B cell (primary cell): ENCODE measurements at regions not wholly inside any gene's neighbourhood (a gene's known extent, or its start where the extent isn't known, plus 50 kb on each side); places are given as distances from the start of the nearest gene placed in this dataset.
"Not testable (repeated sequence)": the region's sequence is repeated elsewhere in the genome, so short reads cannot be mapped to it uniquely, and the experiment has no call there.

Experiments
- EZH2 ChIP-seq: IDR thresholded peaks from 2 replicates; pipeline ENCODE4 v1.6.1; 2012; ENCODE audit warnings: borderline replicate concordance, low read depth, mild to moderate bottlenecking, moderate library complexity, low read length; ENCODE audit not compliant: insufficient read depth, poor library complexity, severe bottlenecking
- TF ChIP-seq, protein P1 (sequence below): fragments of 200-600 bp; IDR thresholded peaks from one replicate; pipeline ENCODE4 v1.8.0; 2022; ENCODE audit warnings: antibody characterized with exemption, mild to moderate bottlenecking

DNA sequence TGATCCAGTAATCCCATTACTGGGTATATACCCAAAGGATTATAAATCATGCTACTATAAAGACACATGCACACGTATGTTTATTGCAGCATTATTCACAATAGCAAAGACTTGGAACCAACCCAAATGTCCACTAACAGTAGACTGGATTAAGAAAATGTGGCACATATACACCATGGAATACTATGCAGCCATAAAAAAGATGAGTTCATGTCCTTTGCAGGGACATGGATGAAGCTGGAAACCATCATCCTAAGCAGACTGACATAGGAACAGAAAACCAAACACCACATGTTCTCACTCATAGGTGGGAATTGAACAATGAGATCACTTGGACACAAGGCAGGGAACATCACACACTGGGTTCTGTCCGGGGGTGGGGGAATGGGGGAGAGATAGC, 277.1 kb downstream of the COG6 start:
- TF ChIP-seq, protein P1, sequence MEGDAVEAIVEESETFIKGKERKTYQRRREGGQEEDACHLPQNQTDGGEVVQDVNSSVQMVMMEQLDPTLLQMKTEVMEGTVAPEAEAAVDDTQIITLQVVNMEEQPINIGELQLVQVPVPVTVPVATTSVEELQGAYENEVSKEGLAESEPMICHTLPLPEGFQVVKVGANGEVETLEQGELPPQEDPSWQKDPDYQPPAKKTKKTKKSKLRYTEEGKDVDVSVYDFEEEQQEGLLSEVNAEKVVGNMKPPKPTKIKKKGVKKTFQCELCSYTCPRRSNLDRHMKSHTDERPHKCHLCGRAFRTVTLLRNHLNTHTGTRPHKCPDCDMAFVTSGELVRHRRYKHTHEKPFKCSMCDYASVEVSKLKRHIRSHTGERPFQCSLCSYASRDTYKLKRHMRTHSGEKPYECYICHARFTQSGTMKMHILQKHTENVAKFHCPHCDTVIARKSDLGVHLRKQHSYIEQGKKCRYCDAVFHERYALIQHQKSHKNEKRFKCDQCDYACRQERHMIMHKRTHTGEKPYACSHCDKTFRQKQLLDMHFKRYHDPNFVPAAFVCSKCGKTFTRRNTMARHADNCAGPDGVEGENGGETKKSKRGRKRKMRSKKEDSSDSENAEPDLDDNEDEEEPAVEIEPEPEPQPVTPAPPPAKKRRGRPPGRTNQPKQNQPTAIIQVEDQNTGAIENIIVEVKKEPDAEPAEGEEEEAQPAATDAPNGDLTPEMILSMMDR: not testable (repeated sequence)
- TF ChIP-seq EZH2: not testable (repeated sequence)
